NCI-H526 treated with DMSO at 0.1 percent for 48 hours (cell line): ENCODE measurements at regions not wholly inside any gene's neighbourhood (a gene's known extent, or its start where the extent isn't known, plus 50 kb on each side); places are given as distances from the start of the nearest gene placed in this dataset.
"Not testable (repeated sequence)": the region's sequence is repeated elsewhere in the genome, so short reads cannot be mapped to it uniquely, and the experiment has no call there.

Experiments used
- DNase-seq: peaks from one replicate; lab custom pipeline; 2025; lab: John Stamatoyannopoulos, UW

GRCh38 chr11:95650276-95650675 lies 139.3 kb downstream of the FAM76B start:
- no peak for DNase-seq

- no peak for DNase-seq
Measured at GRCh38 chr11:95647871-95648270, 141.7 kb downstream of the FAM76B start.

DNA sequence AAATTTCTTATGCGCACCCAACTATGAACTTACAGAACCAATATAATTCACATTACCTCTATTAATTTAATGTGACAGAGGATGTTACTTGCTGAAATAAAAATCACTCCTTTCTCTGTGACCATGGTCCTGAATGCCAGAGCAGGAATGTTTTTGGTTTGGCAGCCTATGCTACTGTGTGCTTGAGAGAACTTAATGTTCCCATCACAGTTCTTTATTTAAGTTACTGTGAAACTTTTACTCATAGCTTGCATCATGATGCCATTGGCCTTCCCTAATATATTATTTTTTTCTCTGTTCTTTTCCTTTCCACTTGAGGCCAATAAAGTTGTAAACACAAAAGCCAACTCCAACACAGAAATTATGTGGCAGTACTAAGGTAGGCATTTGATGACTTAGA lies 142.2 kb downstream of the FAM76B start:
- no peak for DNase-seq

GRCh38 chr11:95641495-95641894 lies 148.1 kb downstream of the FAM76B start:
- DNase-seq: no peak

DNA sequence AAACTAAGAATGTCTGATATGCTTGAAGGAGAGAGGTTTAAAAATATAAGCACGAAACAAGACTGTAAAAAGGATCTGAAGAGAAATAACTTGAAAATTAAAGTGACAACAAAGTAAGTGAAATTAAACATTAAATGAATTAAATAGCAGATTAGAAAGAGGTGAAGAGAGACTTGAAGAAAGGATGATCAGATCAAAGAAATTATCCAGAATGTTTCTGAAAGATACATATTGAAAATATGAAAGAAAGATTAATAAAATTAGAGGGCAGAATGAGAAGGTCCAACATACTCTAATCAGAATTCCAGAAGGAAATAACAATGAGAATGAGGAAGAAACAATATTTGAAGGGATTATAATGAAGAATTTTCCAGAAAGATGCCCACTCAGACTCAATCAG lies 151.1 kb downstream of the FAM76B start:
- DNase-seq: no peak

DNA sequence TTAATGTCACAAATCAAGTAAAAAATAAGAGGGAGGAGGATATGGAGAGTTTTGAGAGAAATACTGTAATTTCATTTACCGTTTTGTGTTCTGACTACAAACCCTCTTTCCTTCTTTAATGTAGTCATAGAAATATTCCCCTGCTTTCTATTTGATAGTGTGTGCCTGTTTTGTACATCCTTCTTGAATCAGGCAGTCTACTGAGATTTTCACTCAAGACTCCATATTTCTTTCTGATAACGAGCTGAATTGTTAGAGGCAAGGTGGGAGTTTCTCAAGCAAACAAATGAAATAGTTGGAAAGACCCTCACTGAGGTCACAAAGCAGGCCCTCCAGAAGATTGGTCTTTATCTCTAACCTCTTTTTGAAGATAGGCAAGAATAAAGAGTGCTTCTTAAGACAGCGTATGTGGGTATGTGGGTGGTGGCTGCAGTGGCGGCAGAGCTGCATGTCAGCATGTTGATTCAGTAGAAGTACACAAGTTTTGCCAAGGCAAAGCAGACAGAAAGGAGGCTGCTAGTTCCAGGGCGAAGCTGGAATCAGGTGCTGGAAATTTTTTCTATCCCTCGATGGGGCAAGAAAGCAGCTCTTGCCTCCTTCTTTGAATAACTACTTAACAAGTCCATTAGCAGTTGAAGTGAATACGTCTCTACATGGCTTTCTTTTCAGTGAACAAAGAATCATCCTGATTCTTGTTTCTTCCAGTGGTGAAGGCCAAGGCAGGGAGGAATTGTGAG lies 164.2 kb downstream of the FAM76B start:
- DNase-seq: no peak

- no peak for DNase-seq
Measured at GRCh38 chr11:95616256-95616804, 173.3 kb downstream of the FAM76B start.

DNA sequence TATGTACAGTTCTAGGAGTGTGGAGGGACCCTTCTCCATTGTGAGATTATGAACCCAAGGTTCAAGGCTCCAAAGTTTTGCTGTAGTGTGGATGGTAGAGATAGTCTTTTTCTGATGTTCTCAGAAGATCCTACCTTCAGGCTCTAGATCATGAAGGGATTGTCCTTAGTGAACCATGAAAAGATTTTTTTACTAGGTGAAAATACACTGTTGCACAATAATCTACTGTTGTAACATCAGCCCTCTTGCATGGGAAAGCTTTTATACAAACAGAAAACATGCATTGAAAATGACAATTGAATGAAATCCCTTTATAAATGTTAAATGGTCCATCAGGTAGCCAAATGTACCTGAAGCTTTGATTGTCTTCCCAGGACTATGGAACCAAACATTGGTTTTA lies 177.8 kb downstream of the FAM76B start:
- no peak for DNase-seq

DNA sequence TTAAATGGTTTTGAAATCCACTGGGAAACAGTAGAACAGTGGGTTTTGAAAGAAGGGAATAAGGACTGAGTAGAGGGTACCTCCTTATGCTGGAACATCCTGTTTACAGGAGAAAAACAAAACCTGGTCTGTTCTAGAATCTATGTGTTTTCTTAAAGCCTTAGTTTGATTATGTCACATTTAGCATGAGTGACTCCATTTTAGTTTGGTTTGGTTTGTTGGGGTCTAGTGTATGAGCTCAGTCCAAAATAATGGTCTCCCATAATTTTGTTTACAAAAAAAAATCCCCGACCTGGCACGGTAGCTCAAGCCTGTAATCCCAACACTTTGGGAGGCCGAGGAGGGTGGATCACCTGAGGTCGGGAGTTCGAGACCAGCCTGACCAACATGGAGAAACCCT lies 179.4 kb downstream of the FAM76B start:
- DNase-seq: not testable (repeated sequence)

DNA sequence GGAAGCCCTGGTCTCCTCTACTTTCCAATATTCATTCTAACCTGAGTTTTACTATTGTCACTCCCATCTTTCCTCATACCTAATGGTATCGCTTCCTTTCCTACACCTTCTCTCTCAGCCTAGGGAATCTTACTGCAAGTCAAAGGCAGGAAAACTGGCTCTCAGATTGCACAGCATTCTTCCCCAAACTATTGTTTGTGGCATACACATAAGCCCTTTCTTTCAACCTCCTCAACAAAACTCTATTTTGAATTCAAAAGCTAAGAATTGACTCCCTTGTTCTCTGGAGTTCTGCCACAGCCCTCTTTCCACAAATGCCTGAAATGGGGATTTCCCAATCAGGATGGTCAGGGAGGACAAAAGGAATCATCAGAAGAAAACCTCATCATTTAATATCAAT lies 181.5 kb downstream of the FAM76B start:
- DNase-seq: no peak

DNA sequence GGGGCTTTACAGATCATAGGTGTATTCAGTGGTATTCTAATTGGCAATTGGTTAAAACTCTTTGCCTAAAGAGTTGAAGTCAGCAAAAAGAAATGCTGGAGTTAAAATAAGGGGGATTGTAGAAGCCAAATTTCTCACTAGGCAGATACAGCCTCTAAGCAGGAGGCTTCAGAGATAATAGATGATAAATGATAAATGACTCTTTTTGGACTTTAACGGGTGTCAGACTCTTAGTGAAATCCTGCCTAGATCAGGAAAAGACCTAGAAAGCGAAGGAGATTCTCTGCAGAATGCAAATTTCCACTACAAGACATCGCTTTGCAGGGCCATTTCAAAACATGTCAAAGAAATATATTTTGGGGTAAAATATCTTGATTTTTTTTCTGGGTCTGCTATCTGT lies 182.8 kb downstream of the FAM76B start:
- no peak for DNase-seq

GRCh38 chr11:95605271-95605940 lies 184.2 kb downstream of the FAM76B start:
- no peak for DNase-seq

GRCh38 chr11:95599959-95600586 lies 189.5 kb downstream of the FAM76B start:
- no peak for DNase-seq

DNA sequence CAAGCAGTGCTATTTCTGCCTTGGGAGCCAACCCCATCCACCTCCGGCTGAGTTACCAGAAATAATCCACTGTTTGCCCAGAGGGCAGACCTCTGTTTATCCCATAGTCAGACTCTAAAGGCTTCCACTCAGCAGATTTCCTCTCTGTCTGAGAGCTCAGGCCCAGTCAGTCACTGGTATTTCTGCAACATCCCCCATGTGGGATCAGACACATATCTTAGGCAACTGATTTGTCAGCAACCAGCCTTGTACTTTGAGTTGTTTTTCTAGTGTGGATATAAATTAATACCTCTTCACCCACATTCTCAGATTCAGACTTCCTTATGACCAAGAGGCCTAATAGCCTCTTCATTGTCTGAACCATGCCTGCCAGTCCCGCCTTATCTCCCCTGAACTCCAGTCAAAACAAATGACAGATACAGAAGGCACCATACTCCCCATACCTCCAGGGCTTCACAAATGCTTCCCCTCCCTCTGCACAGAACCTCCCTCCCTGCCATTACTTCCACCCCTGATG lies 193.6 kb downstream of the FAM76B start:
- DNase-seq: no peak

GRCh38 chr11:95595541-95595940 lies 194.0 kb downstream of the FAM76B start:
- no peak for DNase-seq

DNA sequence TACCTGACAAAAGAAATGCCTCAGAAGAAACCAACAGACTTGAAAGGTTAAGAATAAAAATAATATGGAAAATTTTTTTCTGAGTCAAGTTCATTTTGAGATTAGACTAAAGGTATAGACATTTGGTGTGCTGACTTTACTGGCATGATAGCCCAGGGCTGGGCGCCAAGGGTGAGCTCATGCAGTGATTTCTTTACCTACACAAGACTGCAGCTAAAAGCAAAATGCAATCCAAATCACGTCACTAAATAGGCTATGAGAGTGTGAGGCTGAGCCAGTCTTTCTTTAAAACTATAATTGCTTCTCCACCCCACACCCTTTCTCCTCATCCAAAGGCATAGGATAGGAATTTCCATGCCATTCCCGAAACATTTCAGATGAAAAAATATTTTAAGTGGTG lies 196.5 kb downstream of the FAM76B start:
- no peak for DNase-seq

DNA sequence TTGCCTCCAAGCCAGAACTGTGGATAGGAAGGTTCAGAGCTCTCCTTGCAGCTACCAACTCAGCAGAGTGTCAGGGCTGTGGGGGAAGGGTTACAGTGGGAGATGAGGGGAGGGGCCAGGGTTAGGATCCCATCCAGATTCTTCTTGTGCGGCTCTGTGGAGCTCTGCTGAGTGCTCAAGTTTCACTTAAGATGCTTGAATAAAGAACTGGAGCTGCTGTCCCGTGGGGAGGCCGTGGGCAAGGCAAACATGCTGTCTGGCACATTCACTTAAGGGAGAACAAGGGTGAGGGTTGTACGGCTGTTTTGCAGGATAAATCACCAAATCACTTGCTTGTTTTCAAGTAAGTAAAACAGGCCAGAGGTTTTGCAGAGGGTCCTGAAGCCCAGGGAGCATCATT lies 197.1 kb downstream of the FAM76B start:
- DNase-seq: no peak

GRCh38 chr11:95589893-95590612 lies 199.5 kb downstream of the FAM76B start:
- no peak for DNase-seq

- DNase-seq: no peak
Measured at GRCh38 chr11:95588821-95589220, 200.8 kb downstream of the FAM76B start.

- DNase-seq: no peak
Measured at GRCh38 chr11:95586661-95587060, 202.9 kb downstream of the FAM76B start.

DNA sequence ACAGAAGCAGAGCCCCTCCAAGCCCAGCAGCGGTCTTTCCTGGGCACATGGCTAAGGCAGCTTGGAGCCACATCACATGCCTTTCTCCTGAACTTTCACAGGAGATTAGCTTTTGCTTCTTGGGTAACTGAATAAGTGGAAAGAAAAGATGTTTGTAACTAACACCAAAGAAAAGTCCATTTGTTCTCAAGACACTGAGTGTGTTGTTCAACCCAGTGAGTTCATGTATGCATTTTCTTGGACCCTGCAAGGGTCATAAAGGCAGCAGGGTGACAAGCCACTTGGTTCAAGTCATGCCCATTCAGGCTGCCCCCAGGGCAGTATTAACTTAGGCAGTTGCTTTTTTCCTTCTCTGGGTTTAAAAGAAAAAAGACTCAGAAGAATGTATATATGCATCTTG lies 203.4 kb downstream of the FAM76B start:
- DNase-seq: no peak

- DNase-seq: no peak
Measured at GRCh38 chr11:95585752-95586077, 203.9 kb downstream of the FAM76B start.
